ENCODE measurements at regions not wholly inside any gene's neighbourhood (a gene's known extent, or its start where the extent isn't known, plus 50 kb on each side); places are given as distances from the start of the nearest gene placed in this dataset.
A peak's percentile ranks its signal among the peaks of the same experiment; 100 is the strongest.

GRCh38 chr22:34055525-34056200 lies 135.4 kb upstream of the LARGE1 start:
- peak; percentile 9 for DNase-seq

GRCh38 chr22:34057726-34058125 lies 137.4 kb upstream of the LARGE1 start:
- DNase-seq, result no peak

- no peak for DNase-seq
These were observed 144.4 kb upstream of the LARGE1 start for GRCh38 chr22:34064696-34065095.

GRCh38 chr22:34067031-34067430 lies 146.8 kb upstream of the LARGE1 start:
- no peak for DNase-seq

- no peak for DNase-seq
These were observed 147.7 kb upstream of the LARGE1 start for GRCh38 chr22:34068001-34068400.

GRCh38 chr22:34070051-34070450 lies 149.8 kb upstream of the LARGE1 start:
- no peak for DNase-seq

GRCh38 chr22:34070531-34070930 lies 150.3 kb upstream of the LARGE1 start:
- DNase-seq, result no peak

- DNase-seq, result no peak
These were observed 152.3 kb upstream of the LARGE1 start for GRCh38 chr22:34072585-34072984.

- DNase-seq, result no peak
These were observed 160.2 kb upstream of the LARGE1 start for GRCh38 chr22:34080433-34080832.

- no peak for DNase-seq
These were observed 176.5 kb upstream of the LARGE1 start for GRCh38 chr22:34096770-34097169.

- no peak for DNase-seq
These were observed 179.0 kb upstream of the LARGE1 start for GRCh38 chr22:34099278-34099677.

GRCh38 chr22:34102633-34103032 lies 182.4 kb upstream of the LARGE1 start:
- peak; percentile 8 for DNase-seq

GRCh38 chr22:34105461-34106062 lies 185.3 kb upstream of the LARGE1 start:
- peak; percentile 30 for DNase-seq

GRCh38 chr22:34108168-34108567 lies 187.9 kb upstream of the LARGE1 start:
- DNase-seq, result no peak

- peak; percentile 46 for DNase-seq
These were observed 191.0 kb upstream of the LARGE1 start for GRCh38 chr22:34111210-34111824.

GRCh38 chr22:34113381-34113780 lies 193.1 kb upstream of the LARGE1 start:
- no peak for DNase-seq

- no peak for DNase-seq
These were observed 194.1 kb upstream of the LARGE1 start for GRCh38 chr22:34114406-34114805.

GRCh38 chr22:34115722-34116121 lies 195.4 kb upstream of the LARGE1 start:
- no peak for DNase-seq

- no peak for DNase-seq
These were observed 195.8 kb upstream of the LARGE1 start for GRCh38 chr22:34116126-34116525.

- DNase-seq, result no peak
These were observed 201.8 kb upstream of the LARGE1 start for GRCh38 chr22:34122042-34122441.

GRCh38 chr22:34129691-34130486 lies 209.6 kb upstream of the LARGE1 start:
- DNase-seq, result no peak

- DNase-seq, result no peak
These were observed 215.5 kb upstream of the LARGE1 start for GRCh38 chr22:34135749-34136148.

GRCh38 chr22:34150023-34150422 lies 229.7 kb upstream of the LARGE1 start:
- DNase-seq, result no peak

GRCh38 chr22:34159491-34159890 lies 239.2 kb upstream of the LARGE1 start:
- DNase-seq, result no peak

All from RPMI8226 (cell line).